GM12892 (cell line): ENCODE measurements at regions not wholly inside any gene's neighbourhood (a gene's known extent, or its start where the extent isn't known, plus 50 kb on each side); places are given as distances from the start of the nearest gene placed in this dataset.

Experiments
- DNase-seq: peaks from one replicate; pipeline ENCODE4 v3.0.0; 2011; ENCODE audit not compliant: insufficient read length
- FAIRE-seq: peaks from 2 replicates; lab custom pipeline; 2011; peaks lifted over from hg19 to GRCh38; lab: Jason Lieb, UNC
- POLR2A ChIP-seq: IDR thresholded peaks from 2 replicates; pipeline ENCODE4 v1.6.1; 2011; ENCODE audit warnings: low read depth, low read length, control low read depth
- POLR2AphosphoS5 ChIP-seq: IDR thresholded peaks from 2 replicates; pipeline ENCODE4 v1.6.1; 2011; ENCODE audit warnings: low read depth, low read length, control low read depth
- TAF1 ChIP-seq: IDR thresholded peaks from 2 replicates; pipeline ENCODE4 v1.6.1; 2011; ENCODE audit warnings: low read depth, mild to moderate bottlenecking, control low read depth, low read length, borderline replicate concordance

DNA sequence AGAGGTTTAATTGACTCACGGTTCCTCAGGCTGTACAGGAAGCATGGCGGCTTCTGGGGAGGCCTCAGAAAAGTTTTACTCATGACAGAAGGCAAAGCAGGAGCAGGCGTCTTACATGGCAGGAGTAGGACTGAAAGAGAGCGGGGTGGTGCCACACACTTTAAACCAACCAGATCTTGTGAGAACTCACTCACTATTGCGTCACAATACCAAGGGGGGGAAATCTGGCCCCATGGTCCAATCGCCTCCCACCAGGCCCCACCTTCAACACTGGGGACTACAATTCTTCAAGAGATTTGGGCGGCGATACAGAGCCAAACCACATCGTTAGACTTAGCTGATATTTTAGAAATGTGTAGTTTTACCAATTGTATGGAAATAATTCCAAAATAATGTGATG, 77.6 kb upstream of the SLC4A10 start:
- FAIRE-seq (no peak), DNase-seq (no peak)
- TF ChIP-seq POLR2A (no peak), TAF1 (no peak), POLR2AphosphoS5 (no peak)

- no peak for TF ChIP-seq POLR2AphosphoS5
- TF ChIP-seq POLR2A = no peak
- TF ChIP-seq TAF1 = no peak
- DNase-seq = no peak
- FAIRE-seq = no peak
These were observed 77.1 kb upstream of the SLC4A10 start for GRCh38 chr2:161547130-161547529.

DNA sequence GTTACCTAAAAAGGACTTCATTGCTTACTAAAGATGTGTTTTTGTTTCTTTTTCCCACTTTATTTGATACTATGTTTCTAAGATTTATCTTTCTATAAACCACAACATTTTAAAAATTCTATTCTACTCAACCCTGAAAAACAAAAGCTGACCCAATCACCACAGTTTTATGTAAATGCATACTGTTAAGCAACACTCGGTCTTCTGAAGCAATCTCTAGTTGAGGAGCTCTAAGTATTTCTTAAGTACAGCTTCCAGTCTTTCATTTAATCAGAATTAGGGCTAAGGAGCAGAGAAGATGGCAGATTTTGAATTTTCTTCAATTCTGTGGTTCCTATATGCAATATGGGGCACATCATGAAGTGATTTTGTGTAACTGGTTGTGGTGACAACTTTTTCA, 72.2 kb upstream of the SLC4A10 start:
- FAIRE-seq (no peak), DNase-seq (no peak)
- no peak for TF ChIP-seq POLR2A
- TF ChIP-seq TAF1 = no peak
- TF ChIP-seq POLR2AphosphoS5 = no peak

DNA sequence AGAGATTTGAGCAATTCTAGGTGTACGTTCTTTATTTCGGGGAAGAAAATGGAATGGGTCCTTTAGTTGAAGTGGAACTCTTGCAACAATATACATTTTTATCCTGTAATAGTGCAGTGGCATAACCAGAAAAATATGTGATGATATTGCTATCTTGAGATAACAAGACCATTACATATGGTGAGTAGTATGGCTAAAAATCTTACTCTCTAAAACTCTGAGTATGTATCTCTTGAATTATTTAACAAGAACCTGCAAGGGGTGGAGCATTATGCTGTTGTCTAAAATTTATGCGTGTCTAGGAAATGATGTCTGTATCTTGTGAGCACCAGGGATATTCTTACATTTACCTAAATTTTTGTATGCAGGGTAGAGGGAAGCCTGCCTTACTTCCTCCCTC, 68.4 kb upstream of the SLC4A10 start:
- DNase-seq (no peak), FAIRE-seq (no peak)
- TF ChIP-seq POLR2A (no peak), TAF1 (no peak), POLR2AphosphoS5 (no peak)

GRCh38 chr2:161556440-161556839, 67.8 kb upstream of the SLC4A10 start:
- no peak for FAIRE-seq
- no peak for DNase-seq
- TF ChIP-seq POLR2AphosphoS5 (no peak), TAF1 (no peak)

- DNase-seq (no peak), FAIRE-seq (no peak)
- TF ChIP-seq POLR2A (no peak), TAF1 (no peak), POLR2AphosphoS5 (no peak)
These were observed 66.7 kb upstream of the SLC4A10 start for GRCh38 chr2:161557538-161557937.

DNA sequence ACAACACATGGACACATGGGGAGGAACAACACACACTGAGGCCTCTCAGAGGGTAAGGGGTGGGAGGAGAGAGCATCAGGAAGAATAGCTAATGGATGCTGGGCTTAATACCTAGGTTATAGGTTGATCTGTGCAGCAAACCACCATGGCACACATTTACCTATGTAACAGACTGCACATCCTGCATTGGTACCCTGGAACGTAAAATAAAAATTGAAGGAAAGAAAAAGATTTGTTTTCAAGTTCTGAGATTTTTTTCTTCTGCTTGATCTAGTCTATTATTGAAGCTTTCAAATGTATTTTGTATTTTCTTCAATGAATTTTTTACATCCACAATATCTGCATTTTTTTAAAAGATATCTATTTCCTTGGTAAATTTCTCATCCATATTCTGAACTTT, 59.3 kb upstream of the SLC4A10 start:
- no peak for FAIRE-seq
- no peak for DNase-seq
- TF ChIP-seq POLR2AphosphoS5 (no peak), TAF1 (no peak)

- TF ChIP-seq POLR2AphosphoS5 (no peak), TAF1 (no peak), POLR2A (no peak)
- DNase-seq (no peak), FAIRE-seq (no peak)
These were observed 54.8 kb upstream of the SLC4A10 start for GRCh38 chr2:161569401-161569800.

GRCh38 chr2:161570424-161571050, 53.7 kb upstream of the SLC4A10 start:
- DNase-seq (no peak), FAIRE-seq (no peak)

DNA sequence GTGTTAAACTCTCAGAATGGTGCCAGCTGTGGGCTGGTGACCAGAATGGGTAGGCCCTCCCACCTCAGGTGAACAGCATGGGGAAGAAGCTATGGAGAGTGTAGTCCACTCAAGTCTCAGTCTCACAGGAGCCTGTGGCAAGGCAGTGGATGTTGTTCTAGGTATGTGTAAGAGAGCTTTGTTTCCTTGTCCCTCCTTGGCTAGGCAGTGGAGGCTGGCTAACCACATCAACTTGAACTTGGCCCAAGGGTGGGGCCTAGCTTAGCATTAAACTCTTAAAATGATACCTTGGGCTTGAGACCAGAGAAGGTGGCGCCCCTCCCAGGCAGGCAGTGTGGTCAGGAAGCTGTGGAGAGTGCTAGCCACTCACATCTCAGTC, 53.2 kb upstream of the SLC4A10 start:
- no peak for DNase-seq
- no peak for FAIRE-seq
- TF ChIP-seq TAF1 = no peak
- no peak for TF ChIP-seq POLR2AphosphoS5
- TF ChIP-seq POLR2A = no peak

More at GRCh38 chr2:161570424-161571050, 53.7 kb upstream of the SLC4A10 start:
- TF ChIP-seq TAF1 = no peak
- no peak for TF ChIP-seq POLR2A
- TF ChIP-seq POLR2AphosphoS5 = no peak
